GM13977 (cell line): ENCODE measurements at regions not wholly inside any gene's neighbourhood (a gene's known extent, or its start where the extent isn't known, plus 50 kb on each side); places are given as distances from the start of the nearest gene placed in this dataset.

ENCODE experiments used
- DNase-seq: peaks from one replicate; pipeline ENCODE4 v3.0.0; 2012; ENCODE audit warnings: low spot score
- CTCF ChIP-seq: IDR thresholded peaks from 2 replicates; pipeline ENCODE4 v1.5.1; 2012; ENCODE audit warnings: mild to moderate bottlenecking, control low read depth; ENCODE audit not compliant: insufficient read depth; ENCODE audit errors: extremely low read depth, missing control alignments
- in situ Hi-C: fragments of 300-500 bp; cut with MboI; formaldehyde crosslinking; loops from one replicate; pipeline ENCODE4 v1.12.0; 2022; ENCODE audit warnings: low sequenced_read_pairs, low pct_unique_long_range_greater_than_20kb, mixed read lengths, inconsistent platforms; ENCODE audit not compliant: unreplicated experiment

- no peak for DNase-seq
- in situ Hi-C loops: no loop called here
- no peak for TF ChIP-seq CTCF
These were observed 748.8 kb downstream of the LIG4 start for GRCh38 chr13:107466326-107467099.

GRCh38 chr13:107462501-107462900 is 752.8 kb downstream of the LIG4 start:
- in situ Hi-C loops: no loop called here
- DNase-seq: no peak
- no peak for TF ChIP-seq CTCF

GRCh38 chr13:107461751-107462150 is 753.6 kb downstream of the LIG4 start:
- in situ Hi-C loops: no loop called here
- no peak for TF ChIP-seq CTCF

GRCh38 chr13:107459430-107459829 is 755.9 kb downstream of the LIG4 start:
- TF ChIP-seq CTCF: no peak
- in situ Hi-C loops: no loop called here
- no peak for DNase-seq

More at GRCh38 chr13:107461751-107462150, 753.6 kb downstream of the LIG4 start:
- no peak for DNase-seq

GRCh38 chr13:107458269-107458668 is 757.1 kb downstream of the LIG4 start:
- DNase-seq: no peak
- in situ Hi-C loops: no loop called here
- TF ChIP-seq CTCF: no peak

GRCh38 chr13:107457686-107458085 is 757.6 kb downstream of the LIG4 start:
- no peak for TF ChIP-seq CTCF
- in situ Hi-C loops: no loop called here
- no peak for DNase-seq
